GM23338 (cell line): ENCODE measurements at regions not wholly inside any gene's neighbourhood (a gene's known extent, or its start where the extent isn't known, plus 50 kb on each side); places are given as distances from the start of the nearest gene placed in this dataset.
A peak's percentile ranks its signal among the peaks of the same experiment; 100 is the strongest.

ENCODE experiments used
- ATAC-seq: fragments of 200-7000 bp; cut with Tn5 transposase; 3 replicates; pipeline ENCODE4 v1.9.1; 2020
- DNase-seq: peaks from one replicate; pipeline ENCODE4 v3.0.0-alpha.2; 2015; ENCODE audit warnings: low spot score
- H2AFZ ChIP-seq: fragments of 200-600 bp; sonication (generic); 2 replicates; pipeline ENCODE4 v1.8.0; 2016; ENCODE audit warnings: antibody characterized with exemption, mild to moderate bottlenecking, moderate library complexity
- H3F3A ChIP-seq: fragments of 200-600 bp; sonication (generic); replicated peaks from 2 replicates; pipeline ENCODE4 v1.8.0; 2017; ENCODE audit warnings: antibody characterized with exemption, mixed run types, low read depth
- H3K27ac ChIP-seq: fragments of 200-600 bp; sonication (generic); 2 replicates; pipeline ENCODE4 v1.6.1; 2016; ENCODE audit warnings: low read depth
- H3K27me3 ChIP-seq: fragments of 200-600 bp; sonication (generic); 2 replicates; pipeline ENCODE4 v1.8.0; 2016; ENCODE audit warnings: mild to moderate bottlenecking, mixed run types, moderate library complexity; ENCODE audit not compliant: insufficient read depth
- H3K36me3 ChIP-seq: fragments of 200-600 bp; sonication (generic); 2 replicates; pipeline ENCODE4 v1.8.0; 2016; ENCODE audit warnings: mild to moderate bottlenecking; ENCODE audit not compliant: insufficient read depth
- H3K4me1 ChIP-seq: fragments of 200-600 bp; sonication (generic); 2 replicates; pipeline ENCODE4 v1.8.0; 2016; ENCODE audit warnings: mild to moderate bottlenecking, moderate library complexity; ENCODE audit not compliant: insufficient read depth
- H3K4me2 ChIP-seq: fragments of 200-600 bp; sonication (generic); 2 replicates; pipeline ENCODE4 v1.7.1; 2017; ENCODE audit warnings: mixed run types
- H3K4me3 ChIP-seq: fragments of 200-600 bp; sonication (generic); 2 replicates; pipeline ENCODE4 v1.6.1; 2016; ENCODE audit warnings: mixed run types
- H3K79me2 ChIP-seq: fragments of 200-600 bp; sonication (generic); replicated peaks from 2 replicates; pipeline ENCODE4 v1.8.0; 2017; ENCODE audit warnings: mild to moderate bottlenecking; ENCODE audit not compliant: insufficient read depth
- H3K9me2 ChIP-seq: fragments of 200-600 bp; sonication (generic); 2 replicates; pipeline ENCODE4 v1.8.0; 2017; ENCODE audit not compliant: insufficient read depth
- H4K20me1 ChIP-seq: fragments of 200-600 bp; sonication (generic); replicated peaks from 2 replicates; pipeline ENCODE4 v1.8.0; 2017; ENCODE audit warnings: mild to moderate bottlenecking; ENCODE audit not compliant: insufficient read depth
- H3K27ac Mint-ChIP-seq: 2 replicates; pipeline ENCODE4 v1.8.0; 2020; ENCODE audit warnings: inconsistent platforms, mild to moderate bottlenecking, moderate library complexity, mixed read lengths
- H3K27me3 Mint-ChIP-seq: 3 replicates; pipeline ENCODE4 v1.8.0; 2022; ENCODE audit warnings: low read depth, mild to moderate bottlenecking, moderate library complexity, mixed read lengths, inconsistent platforms; ENCODE audit not compliant: insufficient read depth, poor library complexity
- H3K36me3 Mint-ChIP-seq: 3 replicates; pipeline ENCODE4 v1.8.0; 2021; ENCODE audit warnings: low read depth, mild to moderate bottlenecking, inconsistent platforms, moderate library complexity, mixed read lengths
- H3K4me1 Mint-ChIP-seq: 3 replicates; pipeline ENCODE4 v1.8.0; 2020; ENCODE audit warnings: mild to moderate bottlenecking, inconsistent platforms, mixed read lengths
- H3K4me3 Mint-ChIP-seq: 3 replicates; pipeline ENCODE4 v1.8.0; 2021; ENCODE audit warnings: moderate library complexity, mild to moderate bottlenecking, inconsistent platforms, mixed read lengths
- H3K9me3 Mint-ChIP-seq: 3 replicates; pipeline ENCODE4 v1.8.0; 2020; ENCODE audit warnings: moderate library complexity, mild to moderate bottlenecking, inconsistent platforms, mixed read lengths
- CREB1 ChIP-seq: fragments of 250-450 bp; sonication (Bioruptor Pico); IDR thresholded peaks from 2 replicates; pipeline ENCODE4 v1.5.0; 2020; ENCODE audit warnings: low read depth, mild to moderate bottlenecking, moderate library complexity
- TF ChIP-seq, protein P1 (sequence below), 2 experiments: fragments of 200-600 bp in 1 of 2; sonication (generic) in 1 of 2; conservative IDR thresholded peaks; 2 replicates each; pipeline versions ENCODE4 v1.5.1 to v1.6.1; 2016 to 2017; ENCODE audit warnings: antibody characterized with exemption in 2 of 2, low read depth in 2 of 2, mild to moderate bottlenecking in 2 of 2, moderate library complexity in 1 of 2
- TF ChIP-seq, protein P2 (sequence below): IDR thresholded peaks from 2 replicates; pipeline ENCODE4 v1.6.1; 2016; ENCODE audit warnings: antibody characterized with exemption
- TF ChIP-seq, protein P3 (sequence below): fragments of 250-450 bp; sonication (Bioruptor Pico); IDR thresholded peaks from 2 replicates; pipeline ENCODE4 v1.5.0; 2020; ENCODE audit warnings: mild to moderate bottlenecking, moderate library complexity

DNA sequence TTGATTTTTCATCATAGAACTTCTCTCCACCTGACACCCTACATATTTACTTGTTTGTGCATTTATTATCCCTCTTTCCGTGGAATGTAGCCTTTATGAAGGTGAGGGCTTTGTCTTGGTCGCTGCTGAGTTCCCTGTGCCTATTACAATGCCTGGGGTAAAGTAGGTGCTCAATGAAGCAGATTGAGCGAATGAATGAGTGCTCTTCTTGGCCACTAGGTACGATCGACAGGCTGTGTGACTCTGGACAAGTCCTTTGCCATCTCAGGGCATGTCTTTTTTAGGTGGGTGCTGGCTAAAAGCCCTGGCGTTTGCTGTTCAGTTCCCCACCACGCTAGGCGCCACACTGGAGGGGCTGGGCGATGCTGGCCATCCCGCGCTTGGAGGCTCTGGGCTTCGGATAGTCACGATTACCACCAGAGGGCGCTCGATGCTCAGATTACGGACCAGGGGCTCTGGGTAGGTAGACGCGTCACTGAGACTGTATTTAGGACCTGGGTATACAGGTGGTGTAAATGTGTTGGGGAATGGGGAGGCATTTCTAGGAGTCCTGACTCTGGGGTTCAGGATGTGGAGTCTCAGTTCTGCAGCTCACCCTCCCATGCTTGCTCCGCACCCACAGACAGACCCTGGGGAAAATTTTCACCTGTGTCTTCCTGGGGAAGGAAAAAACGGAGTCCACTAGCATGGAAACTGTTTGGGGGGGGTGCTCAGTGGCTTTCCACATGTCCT lies 71.0 kb upstream of the CSF3R start:
- no peak overlapping the region for H3K27ac ChIP-seq
- peak; percentile 100 for ATAC-seq
- TF ChIP-seq, protein P1, sequence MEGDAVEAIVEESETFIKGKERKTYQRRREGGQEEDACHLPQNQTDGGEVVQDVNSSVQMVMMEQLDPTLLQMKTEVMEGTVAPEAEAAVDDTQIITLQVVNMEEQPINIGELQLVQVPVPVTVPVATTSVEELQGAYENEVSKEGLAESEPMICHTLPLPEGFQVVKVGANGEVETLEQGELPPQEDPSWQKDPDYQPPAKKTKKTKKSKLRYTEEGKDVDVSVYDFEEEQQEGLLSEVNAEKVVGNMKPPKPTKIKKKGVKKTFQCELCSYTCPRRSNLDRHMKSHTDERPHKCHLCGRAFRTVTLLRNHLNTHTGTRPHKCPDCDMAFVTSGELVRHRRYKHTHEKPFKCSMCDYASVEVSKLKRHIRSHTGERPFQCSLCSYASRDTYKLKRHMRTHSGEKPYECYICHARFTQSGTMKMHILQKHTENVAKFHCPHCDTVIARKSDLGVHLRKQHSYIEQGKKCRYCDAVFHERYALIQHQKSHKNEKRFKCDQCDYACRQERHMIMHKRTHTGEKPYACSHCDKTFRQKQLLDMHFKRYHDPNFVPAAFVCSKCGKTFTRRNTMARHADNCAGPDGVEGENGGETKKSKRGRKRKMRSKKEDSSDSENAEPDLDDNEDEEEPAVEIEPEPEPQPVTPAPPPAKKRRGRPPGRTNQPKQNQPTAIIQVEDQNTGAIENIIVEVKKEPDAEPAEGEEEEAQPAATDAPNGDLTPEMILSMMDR (conservative IDR thresholded peaks at IDR 0.05; ENCODE audit: low read depth in 2 of 2): peak; percentile 92 to 98
- TF ChIP-seq, protein P2, sequence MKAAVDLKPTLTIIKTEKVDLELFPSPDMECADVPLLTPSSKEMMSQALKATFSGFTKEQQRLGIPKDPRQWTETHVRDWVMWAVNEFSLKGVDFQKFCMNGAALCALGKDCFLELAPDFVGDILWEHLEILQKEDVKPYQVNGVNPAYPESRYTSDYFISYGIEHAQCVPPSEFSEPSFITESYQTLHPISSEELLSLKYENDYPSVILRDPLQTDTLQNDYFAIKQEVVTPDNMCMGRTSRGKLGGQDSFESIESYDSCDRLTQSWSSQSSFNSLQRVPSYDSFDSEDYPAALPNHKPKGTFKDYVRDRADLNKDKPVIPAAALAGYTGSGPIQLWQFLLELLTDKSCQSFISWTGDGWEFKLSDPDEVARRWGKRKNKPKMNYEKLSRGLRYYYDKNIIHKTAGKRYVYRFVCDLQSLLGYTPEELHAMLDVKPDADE: no peak
- peak; percentile 56; the same call in 1 of the 2 replicates for TF ChIP-seq CREB1 (CRISPR knock-in tag)
- no peaks in the 10 kb centered on the region for H3K79me2 ChIP-seq
- no peaks in the 10 kb centered on the region for H4K20me1 ChIP-seq
- H3K27ac Mint-ChIP-seq: no peak overlapping the region
- no peaks in the 10 kb centered on the region for H3K36me3 Mint-ChIP-seq
- peaks cover 7% of the 10 kb centered on the region; the same call in 1 of the 2 replicates for H3K27me3 ChIP-seq
- peak overlapping the region; percentile 70; the same call in 1 of the 2 replicates for H2AFZ ChIP-seq
- H3K4me1 ChIP-seq: no peaks in the 10 kb centered on the region
- H3K9me2 ChIP-seq: no peaks in the 10 kb centered on the region
- no peak overlapping the region for H3K4me2 ChIP-seq
- no peaks in the 10 kb centered on the region for H3K36me3 ChIP-seq
- no peaks in the 10 kb centered on the region for H3F3A ChIP-seq
- H3K9me3 Mint-ChIP-seq: no peaks in the 10 kb centered on the region
- H3K27me3 Mint-ChIP-seq: peaks cover 9% of the 10 kb centered on the region
- H3K4me1 Mint-ChIP-seq: no peaks in the 10 kb centered on the region
- no peak overlapping the region for H3K4me3 Mint-ChIP-seq
- no peak overlapping the region for H3K4me3 ChIP-seq
- DNase-seq: peak; percentile 97

DNA sequence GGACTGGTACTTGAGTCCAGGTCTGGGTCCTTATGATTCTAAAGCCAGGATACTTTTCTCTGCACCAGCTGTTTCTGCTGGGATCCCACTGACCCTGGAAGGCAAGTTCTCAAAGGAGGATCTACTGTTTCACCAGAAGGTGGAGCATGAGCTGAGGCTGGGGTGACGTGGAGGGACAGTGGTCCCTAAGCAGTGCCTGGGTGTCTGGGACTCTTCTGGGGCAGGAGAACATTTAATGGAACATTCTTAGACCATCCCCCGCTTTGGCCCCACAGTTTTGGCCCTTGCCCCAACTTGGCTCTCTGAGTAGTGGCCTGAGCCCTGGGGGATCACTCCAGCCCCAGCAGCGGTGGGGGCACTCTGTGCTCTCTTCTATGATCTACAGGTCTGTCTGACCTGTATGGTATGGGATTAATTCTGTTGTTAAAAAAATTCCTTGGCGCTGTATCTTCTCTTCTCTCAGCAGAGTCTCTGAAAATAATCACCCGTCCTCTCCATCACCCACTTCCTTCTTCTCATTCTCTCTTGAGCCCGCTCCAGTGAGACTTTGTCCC lies 60.3 kb upstream of the CSF3R start:
- H3K27me3 Mint-ChIP-seq: peaks cover 4% of the 10 kb centered on the region
- no peak overlapping the region for H3K27ac Mint-ChIP-seq
- TF ChIP-seq, protein P3, sequence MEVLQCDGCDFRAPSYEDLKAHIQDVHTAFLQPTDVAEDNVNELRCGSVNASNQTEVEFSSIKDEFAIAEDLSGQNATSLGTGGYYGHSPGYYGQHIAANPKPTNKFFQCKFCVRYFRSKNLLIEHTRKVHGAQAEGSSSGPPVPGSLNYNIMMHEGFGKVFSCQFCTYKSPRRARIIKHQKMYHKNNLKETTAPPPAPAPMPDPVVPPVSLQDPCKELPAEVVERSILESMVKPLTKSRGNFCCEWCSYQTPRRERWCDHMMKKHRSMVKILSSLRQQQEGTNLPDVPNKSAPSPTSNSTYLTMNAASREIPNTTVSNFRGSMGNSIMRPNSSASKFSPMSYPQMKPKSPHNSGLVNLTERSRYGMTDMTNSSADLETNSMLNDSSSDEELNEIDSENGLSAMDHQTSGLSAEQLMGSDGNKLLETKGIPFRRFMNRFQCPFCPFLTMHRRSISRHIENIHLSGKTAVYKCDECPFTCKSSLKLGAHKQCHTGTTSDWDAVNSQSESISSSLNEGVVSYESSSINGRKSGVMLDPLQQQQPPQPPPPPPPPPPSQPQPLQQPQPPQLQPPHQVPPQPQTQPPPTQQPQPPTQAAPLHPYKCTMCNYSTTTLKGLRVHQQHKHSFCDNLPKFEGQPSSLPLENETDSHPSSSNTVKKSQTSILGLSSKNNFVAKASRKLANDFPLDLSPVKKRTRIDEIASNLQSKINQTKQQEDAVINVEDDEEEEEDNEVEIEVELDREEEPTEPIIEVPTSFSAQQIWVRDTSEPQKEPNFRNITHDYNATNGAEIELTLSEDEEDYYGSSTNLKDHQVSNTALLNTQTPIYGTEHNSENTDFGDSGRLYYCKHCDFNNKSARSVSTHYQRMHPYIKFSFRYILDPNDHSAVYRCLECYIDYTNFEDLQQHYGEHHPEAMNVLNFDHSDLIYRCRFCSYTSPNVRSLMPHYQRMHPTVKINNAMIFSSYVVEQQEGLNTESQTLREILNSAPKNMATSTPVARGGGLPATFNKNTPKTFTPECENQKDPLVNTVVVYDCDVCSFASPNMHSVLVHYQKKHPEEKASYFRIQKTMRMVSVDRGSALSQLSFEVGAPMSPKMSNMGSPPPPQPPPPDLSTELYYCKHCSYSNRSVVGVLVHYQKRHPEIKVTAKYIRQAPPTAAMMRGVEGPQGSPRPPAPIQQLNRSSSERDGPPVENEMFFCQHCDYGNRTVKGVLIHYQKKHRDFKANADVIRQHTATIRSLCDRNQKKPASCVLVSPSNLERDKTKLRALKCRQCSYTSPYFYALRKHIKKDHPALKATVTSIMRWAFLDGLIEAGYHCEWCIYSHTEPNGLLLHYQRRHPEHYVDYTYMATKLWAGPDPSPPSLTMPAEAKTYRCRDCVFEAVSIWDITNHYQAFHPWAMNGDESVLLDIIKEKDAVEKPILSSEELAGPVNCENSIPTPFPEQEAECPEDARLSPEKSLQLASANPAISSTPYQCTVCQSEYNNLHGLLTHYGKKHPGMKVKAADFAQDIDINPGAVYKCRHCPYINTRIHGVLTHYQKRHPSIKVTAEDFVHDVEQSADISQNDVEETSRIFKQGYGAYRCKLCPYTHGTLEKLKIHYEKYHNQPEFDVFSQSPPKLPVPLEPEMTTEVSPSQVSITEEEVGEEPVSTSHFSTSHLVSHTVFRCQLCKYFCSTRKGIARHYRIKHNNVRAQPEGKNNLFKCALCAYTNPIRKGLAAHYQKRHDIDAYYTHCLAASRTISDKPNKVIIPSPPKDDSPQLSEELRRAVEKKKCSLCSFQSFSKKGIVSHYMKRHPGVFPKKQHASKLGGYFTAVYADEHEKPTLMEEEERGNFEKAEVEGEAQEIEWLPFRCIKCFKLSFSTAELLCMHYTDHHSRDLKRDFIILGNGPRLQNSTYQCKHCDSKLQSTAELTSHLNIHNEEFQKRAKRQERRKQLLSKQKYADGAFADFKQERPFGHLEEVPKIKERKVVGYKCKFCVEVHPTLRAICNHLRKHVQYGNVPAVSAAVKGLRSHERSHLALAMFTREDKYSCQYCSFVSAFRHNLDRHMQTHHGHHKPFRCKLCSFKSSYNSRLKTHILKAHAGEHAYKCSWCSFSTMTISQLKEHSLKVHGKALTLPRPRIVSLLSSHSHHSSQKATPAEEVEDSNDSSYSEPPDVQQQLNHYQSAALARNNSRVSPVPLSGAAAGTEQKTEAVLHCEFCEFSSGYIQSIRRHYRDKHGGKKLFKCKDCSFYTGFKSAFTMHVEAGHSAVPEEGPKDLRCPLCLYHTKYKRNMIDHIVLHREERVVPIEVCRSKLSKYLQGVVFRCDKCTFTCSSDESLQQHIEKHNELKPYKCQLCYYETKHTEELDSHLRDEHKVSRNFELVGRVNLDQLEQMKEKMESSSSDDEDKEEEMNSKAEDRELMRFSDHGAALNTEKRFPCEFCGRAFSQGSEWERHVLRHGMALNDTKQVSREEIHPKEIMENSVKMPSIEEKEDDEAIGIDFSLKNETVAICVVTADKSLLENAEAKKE (CRISPR knock-in tag): no peak
- TF ChIP-seq CREB1 (CRISPR knock-in tag): peak; percentile 49; the same call in 1 of the 2 replicates
- TF ChIP-seq, protein P1 (conservative IDR thresholded peaks at IDR 0.05; ENCODE audit: low read depth in 2 of 2): peak; percentile 50 to 66
- H3K27me3 ChIP-seq: no peaks in the 10 kb centered on the region
- H3F3A ChIP-seq: no peaks in the 10 kb centered on the region
- no peak overlapping the region for H3K4me3 Mint-ChIP-seq
- no peak overlapping the region for H3K4me3 ChIP-seq
- no peaks in the 10 kb centered on the region; the same call in 2 of the 3 replicates for H3K4me1 Mint-ChIP-seq
- H2AFZ ChIP-seq: no peak overlapping the region
- no peaks in the 10 kb centered on the region for H4K20me1 ChIP-seq
- no peaks in the 10 kb centered on the region for H3K36me3 Mint-ChIP-seq
- H3K27ac ChIP-seq: no peak overlapping the region
- no peaks in the 10 kb centered on the region for H3K79me2 ChIP-seq
- H3K36me3 ChIP-seq: no peaks in the 10 kb centered on the region
- DNase-seq (peak; percentile 62), ATAC-seq (peak; percentile 98)
- H3K9me2 ChIP-seq: no peaks in the 10 kb centered on the region
- no peaks in the 10 kb centered on the region for H3K9me3 Mint-ChIP-seq
- H3K4me2 ChIP-seq: no peak overlapping the region
- no peaks in the 10 kb centered on the region for H3K4me1 ChIP-seq
